HepG2 (cell line): ENCODE measurements at regions not wholly inside any gene's neighbourhood (a gene's known extent, or its start where the extent isn't known, plus 50 kb on each side); places are given as distances from the start of the nearest gene placed in this dataset.

Experiments
- ATAC-seq: fragments of 200-7000 bp; cut with Tn5 transposase; 3 replicates; pipeline ENCODE4 v1.9.1; 2020; ENCODE audit warnings: mild to moderate bottlenecking, moderate library complexity
- BruUV-seq: library from RNA; stranded (reverse); fragments of 400-500 nt; replicated peaks from 2 replicates; lab custom pipeline; 2021; lab: Mats Ljungman, UMichigan
- CTCF ChIA-PET: fragments of 300-600 bp; formaldehyde crosslinking; extraction: SDS; loops from one replicate; lab custom pipeline; 2021; ENCODE audit warnings: low total read pairs, inconsistent platforms, low intra/inter-chr PET ratio; lab: Yijun Ruan, JAX
- POLR2A ChIA-PET: fragments of 350-600 bp; sonication (Branson Sonifier 250); formaldehyde crosslinking; loops from one replicate; lab custom pipeline; 2020; ENCODE audit warnings: antibody characterized with exemption, inconsistent platforms; lab: Yijun Ruan, JAX
- DNase-seq: peaks from one replicate; pipeline ENCODE4 v3.0.0-alpha.2; 2015; ENCODE audit warnings: low spot score
- FAIRE-seq: peaks from 3 replicates; lab custom pipeline; 2011; peaks lifted over from hg19 to GRCh38; lab: Jason Lieb, UNC
- H2AFZ ChIP-seq: one replicate; pipeline ENCODE4 v1.6.1; 2011; ENCODE audit warnings: low read length, inconsistent platforms
- H3K27ac ChIP-seq: fragments of 300-600 bp; 3 replicates; pipeline ENCODE4 v1.8.0; 2011; ENCODE audit warnings: mixed run types, mild to moderate bottlenecking, mixed read lengths, low read length, inconsistent platforms; ENCODE audit not compliant: insufficient read depth; ENCODE audit errors: extremely low read length
- H3K27me3 ChIP-seq, 2 experiments: fragments of 200-600 bp in 1 of 2; 2 replicates in 1 of 2; 3 replicates in 1 of 2; pipeline versions ENCODE4 v1.6.0 to v1.8.0; 2011; ENCODE audit warnings: low read length in 2 of 2, mild to moderate bottlenecking in 2 of 2, moderate library complexity in 2 of 2, inconsistent platforms in 1 of 2; ENCODE audit not compliant: insufficient read depth in 2 of 2, control insufficient read depth in 1 of 2
- H3K36me3 ChIP-seq, 2 experiments: fragments of 200-600 bp in 1 of 2; replicated peaks in 1 of 2; 2 replicates in 1 of 2; 3 replicates in 1 of 2; pipeline versions ENCODE4 v1.5.1 to v1.8.0; 2011; ENCODE audit warnings: low read length in 2 of 2, inconsistent platforms in 1 of 2; ENCODE audit not compliant: insufficient read depth in 2 of 2, control insufficient read depth in 1 of 2
- H3K4me1 ChIP-seq: 2 replicates; pipeline ENCODE4 v1.5.1; 2012; ENCODE audit warnings: low read length, inconsistent platforms; ENCODE audit not compliant: insufficient read depth
- H3K4me2 ChIP-seq: 2 replicates; pipeline ENCODE4 v1.6.0; 2011; ENCODE audit warnings: low read depth, low read length, inconsistent platforms
- H3K4me3 ChIP-seq, 3 experiments: fragments of 200-600 bp in 1 of 3; sonication (generic), shearing (Covaris generic) in 1 of 3; replicated peaks in 1 of 3; 2 replicates each; pipeline ENCODE4 v1.5.1; 2011 to 2016; ENCODE audit warnings: low read length in 3 of 3, inconsistent platforms in 2 of 3, low read depth in 2 of 3, mild to moderate bottlenecking in 2 of 3, control low read depth in 1 of 3, mixed read lengths in 1 of 3; ENCODE audit not compliant: insufficient read depth in 1 of 3
- H3K79me2 ChIP-seq: one replicate; pipeline ENCODE4 v1.6.1; 2011; ENCODE audit warnings: low read length, inconsistent platforms; ENCODE audit not compliant: insufficient read depth
- H3K9ac ChIP-seq: 2 replicates; pipeline ENCODE4 v1.6.0; 2011; ENCODE audit warnings: mild to moderate bottlenecking, low read depth, low read length, inconsistent platforms; ENCODE audit not compliant: insufficient read depth
- H3K9me3 ChIP-seq: 2 replicates; pipeline ENCODE4 v1.5.1; 2012; ENCODE audit warnings: mild to moderate bottlenecking, low read length
- H4K20me1 ChIP-seq: 2 replicates; pipeline ENCODE4 v1.6.0; 2011; ENCODE audit warnings: inconsistent platforms, mild to moderate bottlenecking, low read length, moderate library complexity; ENCODE audit not compliant: insufficient read depth
- AGO2 ChIP-seq: fragments of 200-400 bp; formaldehyde crosslinking; optimal IDR thresholded peaks from 2 replicates; pipeline ENCODE3; 2017; ENCODE audit warnings: mild to moderate bottlenecking, low read depth, low read length, moderate library complexity
- CCAR2 ChIP-seq: fragments of 200-400 bp; formaldehyde crosslinking; optimal IDR thresholded peaks from 2 replicates; pipeline ENCODE3; 2018; ENCODE audit warnings: low read depth, mild to moderate bottlenecking, low read length, moderate library complexity
- HNRNPL ChIP-seq: fragments of 200-400 bp; formaldehyde crosslinking; IDR thresholded peaks from 2 replicates; pipeline ENCODE4 v1.6.1; 2017; ENCODE audit warnings: mild to moderate bottlenecking, low read depth, low read length
- KLF16 ChIP-seq, 2 experiments: sonication (generic) in 1 of 2; formaldehyde crosslinking in 1 of 2; IDR thresholded peaks; 2 replicates each; pipeline versions ENCODE4 v1.6.1 to v1.8.0; 2016 to 2023; ENCODE audit warnings: missing genetic modification reagents in 2 of 2, missing compliant biosample characterization in 1 of 2
- MED13 ChIP-seq: sonication (generic); formaldehyde crosslinking; IDR thresholded peaks from 2 replicates; pipeline ENCODE4 v1.5.0; 2020; ENCODE audit warnings: missing genetic modification reagents
- SIX4 ChIP-seq: sonication (generic); formaldehyde crosslinking; IDR thresholded peaks from 2 replicates; pipeline ENCODE4 v1.4.0; 2020; ENCODE audit warnings: missing genetic modification reagents
- SRY ChIP-seq: sonication (generic); formaldehyde crosslinking; IDR thresholded peaks from 2 replicates; pipeline ENCODE4 v1.8.0; 2022; ENCODE audit warnings: mild to moderate bottlenecking, missing genetic modification reagents
- ZNF274 ChIP-seq: sonication (generic); formaldehyde crosslinking; IDR thresholded peaks from 2 replicates; pipeline ENCODE4 v1.5.1; 2020; ENCODE audit warnings: mild to moderate bottlenecking, missing genetic modification reagents
- ZNF317 ChIP-seq: sonication (generic); formaldehyde crosslinking; IDR thresholded peaks from 2 replicates; pipeline ENCODE4 v1.5.0; 2020; ENCODE audit warnings: mild to moderate bottlenecking, missing genetic modification reagents
- ZNF614 ChIP-seq: IDR thresholded peaks from 2 replicates; pipeline ENCODE4 v1.6.1; 2018; ENCODE audit warnings: missing biosample characterization, missing genetic modification reagents, inconsistent platforms, borderline replicate concordance
- ZNF747 ChIP-seq: sonication (generic); formaldehyde crosslinking; IDR thresholded peaks from 2 replicates; pipeline ENCODE4 v1.8.1; 2023; ENCODE audit warnings: missing genetic modification reagents, mild to moderate bottlenecking, borderline replicate concordance
- ZNF883 ChIP-seq: sonication (generic); formaldehyde crosslinking; IDR thresholded peaks from 2 replicates; pipeline ENCODE4 v1.5.1; 2020; ENCODE audit warnings: mild to moderate bottlenecking, missing genetic modification reagents; ENCODE audit errors: not compliant biosample characterization
- WGBS: methylation state at CpG from one replicate; pipeline ENCODE4 v1.1.6; 2017; ENCODE audit warnings: low lambda C conversion rate; 5-methylcytosine and 5-hydroxymethylcytosine counted together
- in situ Hi-C: cut with HindIII; loops from 2 replicates; pipeline ENCODE4 v1.10.0; 2017; ENCODE audit warnings: low pct_unique_long_range_greater_than_20kb; ENCODE audit not compliant: extremely low pct_ligation_motif_present
- intact Hi-C: fragments of 100-400 bp; cut with micrococcal nuclease; formaldehyde crosslinking; loops from one replicate; pipeline ENCODE4 v1.10.0; 2022; ENCODE audit not compliant: unreplicated experiment
- TF ChIP-seq, protein P1 (sequence below): sonication (generic); formaldehyde crosslinking; IDR thresholded peaks from 2 replicates; pipeline ENCODE4 v1.9.0; 2021; ENCODE audit warnings: missing genetic modification reagents, mild to moderate bottlenecking, borderline replicate concordance
- TF ChIP-seq, protein P2 (sequence below), 2 experiments: sonication (generic) in 1 of 2; formaldehyde crosslinking in 1 of 2; IDR thresholded peaks; 2 replicates each; pipeline versions ENCODE4 v1.4.0 to v1.6.1; 2016 to 2020; ENCODE audit warnings: borderline replicate concordance in 1 of 2, low read depth in 1 of 2, mild to moderate bottlenecking in 1 of 2, missing genetic modification reagents in 1 of 2
- TF ChIP-seq, protein P3 (sequence below): sonication (generic); formaldehyde crosslinking; IDR thresholded peaks from 2 replicates; pipeline ENCODE4 v1.5.1; 2020; ENCODE audit warnings: missing genetic modification reagents, mild to moderate bottlenecking, borderline replicate concordance
- TF ChIP-seq, protein P4 (sequence below): sonication (generic); formaldehyde crosslinking; IDR thresholded peaks from 2 replicates; pipeline ENCODE4 v1.5.1; 2020; ENCODE audit warnings: missing genetic modification reagents, mild to moderate bottlenecking, borderline replicate concordance

DNA sequence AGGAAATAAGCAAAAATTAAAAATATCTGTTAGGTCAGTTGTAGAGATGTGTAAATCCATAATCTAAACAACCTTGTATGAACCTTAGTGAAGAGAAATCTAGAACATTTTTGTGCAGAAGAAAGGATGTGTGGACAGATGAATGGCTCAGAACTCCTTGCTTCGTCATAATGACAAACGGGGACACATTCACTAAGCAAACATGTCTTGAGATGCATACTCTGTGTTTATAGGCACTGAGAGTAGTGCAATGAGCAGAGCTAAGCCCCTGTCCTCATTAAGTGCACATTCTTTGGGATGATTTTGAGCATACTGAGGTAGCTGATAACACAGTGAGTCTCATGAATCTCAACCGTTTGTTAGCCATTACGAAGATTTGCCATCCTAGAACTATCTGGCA lies 360.6 kb upstream of the ANKRD30A start:
- Histone ChIP-seq H3K4me2 (no peak overlapping the region), H3K9me3 (no peaks in the 10 kb centered on the region), H2AFZ (no peak overlapping the region), H3K27ac (no peak overlapping the region), H3K27me3 (no peaks in the 10 kb centered on the region), H4K20me1 (no peaks in the 10 kb centered on the region), H3K36me3 (no peaks in the 10 kb centered on the region), H3K79me2 (no peaks in the 10 kb centered on the region), H3K4me3 (no peak overlapping the region), H3K9ac (no peak overlapping the region), H3K4me1 (no peaks in the 10 kb centered on the region)
- TF ChIP-seq, protein P1, sequence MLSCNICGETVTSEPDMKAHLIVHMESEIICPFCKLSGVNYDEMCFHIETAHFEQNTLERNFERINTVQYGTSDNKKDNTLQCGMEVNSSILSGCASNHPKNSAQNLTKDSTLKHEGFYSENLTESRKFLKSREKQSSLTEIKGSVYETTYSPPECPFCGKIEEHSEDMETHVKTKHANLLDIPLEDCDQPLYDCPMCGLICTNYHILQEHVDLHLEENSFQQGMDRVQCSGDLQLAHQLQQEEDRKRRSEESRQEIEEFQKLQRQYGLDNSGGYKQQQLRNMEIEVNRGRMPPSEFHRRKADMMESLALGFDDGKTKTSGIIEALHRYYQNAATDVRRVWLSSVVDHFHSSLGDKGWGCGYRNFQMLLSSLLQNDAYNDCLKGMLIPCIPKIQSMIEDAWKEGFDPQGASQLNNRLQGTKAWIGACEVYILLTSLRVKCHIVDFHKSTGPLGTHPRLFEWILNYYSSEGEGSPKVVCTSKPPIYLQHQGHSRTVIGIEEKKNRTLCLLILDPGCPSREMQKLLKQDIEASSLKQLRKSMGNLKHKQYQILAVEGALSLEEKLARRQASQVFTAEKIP (CRISPR knock-in tag), result no peak
- TF ChIP-seq MED13 (CRISPR knock-in tag), result no peak
- TF ChIP-seq SIX4 (CRISPR knock-in tag), result no peak
- TF ChIP-seq ZNF317, result no peak
- TF ChIP-seq AGO2, result no peak
- TF ChIP-seq, protein P2, sequence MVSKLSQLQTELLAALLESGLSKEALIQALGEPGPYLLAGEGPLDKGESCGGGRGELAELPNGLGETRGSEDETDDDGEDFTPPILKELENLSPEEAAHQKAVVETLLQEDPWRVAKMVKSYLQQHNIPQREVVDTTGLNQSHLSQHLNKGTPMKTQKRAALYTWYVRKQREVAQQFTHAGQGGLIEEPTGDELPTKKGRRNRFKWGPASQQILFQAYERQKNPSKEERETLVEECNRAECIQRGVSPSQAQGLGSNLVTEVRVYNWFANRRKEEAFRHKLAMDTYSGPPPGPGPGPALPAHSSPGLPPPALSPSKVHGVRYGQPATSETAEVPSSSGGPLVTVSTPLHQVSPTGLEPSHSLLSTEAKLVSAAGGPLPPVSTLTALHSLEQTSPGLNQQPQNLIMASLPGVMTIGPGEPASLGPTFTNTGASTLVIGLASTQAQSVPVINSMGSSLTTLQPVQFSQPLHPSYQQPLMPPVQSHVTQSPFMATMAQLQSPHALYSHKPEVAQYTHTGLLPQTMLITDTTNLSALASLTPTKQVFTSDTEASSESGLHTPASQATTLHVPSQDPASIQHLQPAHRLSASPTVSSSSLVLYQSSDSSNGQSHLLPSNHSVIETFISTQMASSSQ (IDR thresholded peaks at IDR 0.05; ENCODE audit: low read depth), result no peak
- TF ChIP-seq, protein P2 (CRISPR knock-in tag; IDR thresholded peaks at IDR 0.05; ENCODE audit: borderline replicate concordance), result no peak
- TF ChIP-seq ZNF747 (CRISPR knock-in tag), result no peak
- no peak for TF ChIP-seq SRY (CRISPR knock-in tag)
- no peak for TF ChIP-seq HNRNPL
- TF ChIP-seq ZNF614 (CRISPR knock-in tag), result no peak
- TF ChIP-seq ZNF883, result no peak
- TF ChIP-seq KLF16 (CRISPR knock-in tag; IDR thresholded peaks at IDR 0.05), result no peak
- TF ChIP-seq, protein P3, sequence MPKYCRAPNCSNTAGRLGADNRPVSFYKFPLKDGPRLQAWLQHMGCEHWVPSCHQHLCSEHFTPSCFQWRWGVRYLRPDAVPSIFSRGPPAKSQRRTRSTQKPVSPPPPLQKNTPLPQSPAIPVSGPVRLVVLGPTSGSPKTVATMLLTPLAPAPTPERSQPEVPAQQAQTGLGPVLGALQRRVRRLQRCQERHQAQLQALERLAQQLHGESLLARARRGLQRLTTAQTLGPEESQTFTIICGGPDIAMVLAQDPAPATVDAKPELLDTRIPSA (CRISPR knock-in tag), result no peak
- no peak for TF ChIP-seq CCAR2
- TF ChIP-seq ZNF274, result no peak
- TF ChIP-seq, protein P4, sequence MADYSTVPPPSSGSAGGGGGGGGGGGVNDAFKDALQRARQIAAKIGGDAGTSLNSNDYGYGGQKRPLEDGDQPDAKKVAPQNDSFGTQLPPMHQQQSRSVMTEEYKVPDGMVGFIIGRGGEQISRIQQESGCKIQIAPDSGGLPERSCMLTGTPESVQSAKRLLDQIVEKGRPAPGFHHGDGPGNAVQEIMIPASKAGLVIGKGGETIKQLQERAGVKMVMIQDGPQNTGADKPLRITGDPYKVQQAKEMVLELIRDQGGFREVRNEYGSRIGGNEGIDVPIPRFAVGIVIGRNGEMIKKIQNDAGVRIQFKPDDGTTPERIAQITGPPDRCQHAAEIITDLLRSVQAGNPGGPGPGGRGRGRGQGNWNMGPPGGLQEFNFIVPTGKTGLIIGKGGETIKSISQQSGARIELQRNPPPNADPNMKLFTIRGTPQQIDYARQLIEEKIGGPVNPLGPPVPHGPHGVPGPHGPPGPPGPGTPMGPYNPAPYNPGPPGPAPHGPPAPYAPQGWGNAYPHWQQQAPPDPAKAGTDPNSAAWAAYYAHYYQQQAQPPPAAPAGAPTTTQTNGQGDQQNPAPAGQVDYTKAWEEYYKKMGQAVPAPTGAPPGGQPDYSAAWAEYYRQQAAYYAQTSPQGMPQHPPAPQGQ (CRISPR knock-in tag), result no peak
- in situ Hi-C loops, result no loop called here
- ChIA-PET POLR2A (no interaction called here), CTCF (no interaction called here)
- no peak for ATAC-seq
- intact Hi-C loops, result no loop called here
- BruUV-seq, result no TSS peak
- no peak for DNase-seq
- WGBS, result 21% methylated on average over 4 of the region's 4 CpGs
- FAIRE-seq, result no peak
